Stomach (tissue), 8 donors: ENCODE measurements at regions not wholly inside any gene's neighbourhood (a gene's known extent, or its start where the extent isn't known, plus 50 kb on each side); places are given as distances from the start of the nearest gene placed in this dataset.
A peak's percentile ranks its signal among the peaks of the same experiment; 100 is the strongest.

Experiments used
- DNase-seq, 2 donors: peaks; one replicate each; pipeline versions ENCODE4 v3.0.0 to v3.0.0-alpha.2; 2013 to 2019
- H3K27ac ChIP-seq, 5 donors: fragments of 200-600 bp in 4 of 5; sonication (generic) in 4 of 5; one replicate each; pipeline ENCODE4 v1.5.1; 2013 to 2019; ENCODE audit warnings: mild to moderate bottlenecking in 1 of 5, moderate library complexity in 1 of 5
- H3K27me3 ChIP-seq, 3 donors: fragments of 200-600 bp; sonication (generic); one replicate each; pipeline ENCODE4 v1.5.1; 2017 to 2019; ENCODE audit warnings: mixed run types in 1 of 3
- H3K36me3 ChIP-seq, 4 donors: fragments of 200-600 bp; sonication (generic); 1 replicate in 3 of 4; 2 replicates in 1 of 4; pipeline ENCODE4 v1.5.1; 2016 to 2019
- H3K4me1 ChIP-seq, 4 donors: fragments of 200-600 bp; sonication (generic); one replicate each; pipeline ENCODE4 v1.5.1; 2016 to 2019
- H3K4me3 ChIP-seq, 4 donors: fragments of 200-600 bp; sonication (generic) in 3 of 4; one replicate each; pipeline ENCODE4 v1.5.1; 2016 to 2019; ENCODE audit warnings: mild to moderate bottlenecking in 1 of 4
- H3K9me3 ChIP-seq, 4 donors: fragments of 200-600 bp; sonication (generic); one replicate each; pipeline ENCODE4 v1.5.1; 2016 to 2019
- EP300 ChIP-seq: sonication (generic); formaldehyde crosslinking; IDR thresholded peaks from one replicate; pipeline ENCODE4 v1.6.1; 2017; ENCODE audit warnings: antibody characterized with exemption
- POLR2A ChIP-seq, 4 donors: fragments of 450-650 bp; IDR thresholded peaks; one replicate each; pipeline ENCODE4 v1.6.1; 2016; ENCODE audit warnings: antibody characterized with exemption in 4 of 4, control low read depth in 2 of 4, mild to moderate bottlenecking in 1 of 4, moderate library complexity in 1 of 4
- POLR2AphosphoS5 ChIP-seq, 3 donors: sonication (generic); formaldehyde crosslinking; IDR thresholded peaks; one replicate each; pipeline ENCODE4 v1.6.1; 2016; ENCODE audit warnings: antibody characterized with exemption in 3 of 3
- WGBS, 5 donors: extraction: QIAGEN DNeasy Blood & Tissue Kit in 3 of 5; methylation state at CpG; one replicate each; pipeline versions ENCODE4 v1.1.5 to v1.1.7; 2013 to 2018; 5-methylcytosine and 5-hydroxymethylcytosine counted together
- intact Hi-C: fragments of 100-400 bp; cut with DNase I; formaldehyde crosslinking; loops from one replicate; pipeline ENCODE4 v1.15.1; 2023; ENCODE audit warnings: low total_unique reads
- TF ChIP-seq, protein P1 (sequence below), 7 experiments: fragments of 450-650 bp in 4 of 7; fragments of 200-600 bp in 3 of 7; sonication (generic) in 3 of 7; IDR thresholded peaks; one replicate each; pipeline ENCODE4 v1.5.1; 2016 to 2019; ENCODE audit warnings: antibody characterized with exemption in 7 of 7, control low read depth in 2 of 7, mild to moderate bottlenecking in 1 of 7
- donor health status: healthy with polysubstance abuse.
- donor health status: Bipolar disorder and iron deficiency.
- donor health status: healthy.

DNA sequence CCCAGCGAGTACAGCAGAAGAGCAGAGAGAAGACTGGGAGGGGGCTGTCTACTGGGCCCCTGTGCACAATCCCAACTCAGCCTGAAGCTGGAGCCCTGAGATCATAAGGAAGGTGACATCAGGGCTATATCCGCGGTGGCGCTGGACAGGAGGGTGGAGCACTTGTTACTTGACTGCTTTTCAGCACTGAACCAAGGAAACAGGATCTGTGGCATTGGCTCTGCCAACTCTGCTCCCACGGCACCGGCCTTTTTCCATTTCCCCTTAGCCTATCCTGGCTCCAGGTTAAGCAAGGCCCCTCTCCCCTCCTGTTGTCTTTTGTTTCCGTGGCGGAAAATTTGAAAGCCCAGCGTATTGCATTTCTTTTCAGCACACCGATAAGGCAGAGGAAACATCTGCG, 125.0 kb upstream of the IRX3 start:
- TF ChIP-seq POLR2AphosphoS5 (IDR thresholded peaks at IDR 0.05) = no peak
- no peak for TF ChIP-seq EP300
- TF ChIP-seq, protein P1, sequence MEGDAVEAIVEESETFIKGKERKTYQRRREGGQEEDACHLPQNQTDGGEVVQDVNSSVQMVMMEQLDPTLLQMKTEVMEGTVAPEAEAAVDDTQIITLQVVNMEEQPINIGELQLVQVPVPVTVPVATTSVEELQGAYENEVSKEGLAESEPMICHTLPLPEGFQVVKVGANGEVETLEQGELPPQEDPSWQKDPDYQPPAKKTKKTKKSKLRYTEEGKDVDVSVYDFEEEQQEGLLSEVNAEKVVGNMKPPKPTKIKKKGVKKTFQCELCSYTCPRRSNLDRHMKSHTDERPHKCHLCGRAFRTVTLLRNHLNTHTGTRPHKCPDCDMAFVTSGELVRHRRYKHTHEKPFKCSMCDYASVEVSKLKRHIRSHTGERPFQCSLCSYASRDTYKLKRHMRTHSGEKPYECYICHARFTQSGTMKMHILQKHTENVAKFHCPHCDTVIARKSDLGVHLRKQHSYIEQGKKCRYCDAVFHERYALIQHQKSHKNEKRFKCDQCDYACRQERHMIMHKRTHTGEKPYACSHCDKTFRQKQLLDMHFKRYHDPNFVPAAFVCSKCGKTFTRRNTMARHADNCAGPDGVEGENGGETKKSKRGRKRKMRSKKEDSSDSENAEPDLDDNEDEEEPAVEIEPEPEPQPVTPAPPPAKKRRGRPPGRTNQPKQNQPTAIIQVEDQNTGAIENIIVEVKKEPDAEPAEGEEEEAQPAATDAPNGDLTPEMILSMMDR (IDR thresholded peaks at IDR 0.05) = no peak
- TF ChIP-seq POLR2A (IDR thresholded peaks at IDR 0.05) = no peak
- 11 to 32% (median 28%) methylated on average over 11 of the region's 11 CpGs for WGBS, 5 donors
- peaks cover 0 to 34% (median 0%) of the 10 kb centered on the region in 3 donors for H3K27me3 ChIP-seq
- peaks cover 0 to 23% (median 8%) of the 10 kb centered on the region in 4 donors for H3K4me1 ChIP-seq
- H3K36me3 ChIP-seq = no peaks in the 10 kb centered on the region
- no peak overlapping the region for H3K27ac ChIP-seq
- H3K9me3 ChIP-seq = no peaks in the 10 kb centered on the region
- peak; percentile 52 to 56 for DNase-seq
- no peak overlapping the region for H3K4me3 ChIP-seq
- intact Hi-C loops = no loop called here

DNA sequence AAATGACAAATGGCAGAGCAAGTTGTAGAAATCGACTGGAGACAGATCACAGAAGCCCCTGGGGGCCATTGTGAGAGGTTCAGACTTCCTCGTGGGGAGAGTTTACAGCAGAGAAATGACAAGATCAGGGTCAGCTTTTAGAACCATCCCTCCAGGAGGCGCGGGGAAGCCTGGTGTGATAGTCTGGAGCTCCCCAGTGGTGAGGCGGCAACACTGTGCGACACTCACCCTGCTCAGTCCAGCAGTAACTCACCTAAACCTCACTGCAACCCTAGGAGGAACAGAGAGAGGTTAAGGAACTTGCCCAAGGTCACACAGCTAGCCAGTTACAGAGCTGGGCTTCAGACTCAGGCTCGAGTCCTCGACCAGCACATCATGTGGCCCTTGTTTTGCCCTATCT, 123.4 kb upstream of the IRX3 start:
- no peak for TF ChIP-seq POLR2A (IDR thresholded peaks at IDR 0.05)
- TF ChIP-seq POLR2AphosphoS5 (IDR thresholded peaks at IDR 0.05) = no peak
- TF ChIP-seq, protein P1 (IDR thresholded peaks at IDR 0.05) = no peak
- TF ChIP-seq EP300 = no peak
- intact Hi-C loops = no loop called here
- H3K4me1 ChIP-seq = peaks cover 0 to 23% (median 8%) of the 10 kb centered on the region in 4 donors
- no peak overlapping the region for H3K4me3 ChIP-seq
- DNase-seq = no peak
- H3K36me3 ChIP-seq = no peaks in the 10 kb centered on the region
- no peak overlapping the region for H3K27ac ChIP-seq
- H3K27me3 ChIP-seq = peaks cover 0 to 34% (median 0%) of the 10 kb centered on the region in 3 donors
- WGBS, 5 donors = 82 to 92% (median 84%) methylated on average over 7 to 8 of the region's 8 CpGs
- H3K9me3 ChIP-seq = no peaks in the 10 kb centered on the region

DNA sequence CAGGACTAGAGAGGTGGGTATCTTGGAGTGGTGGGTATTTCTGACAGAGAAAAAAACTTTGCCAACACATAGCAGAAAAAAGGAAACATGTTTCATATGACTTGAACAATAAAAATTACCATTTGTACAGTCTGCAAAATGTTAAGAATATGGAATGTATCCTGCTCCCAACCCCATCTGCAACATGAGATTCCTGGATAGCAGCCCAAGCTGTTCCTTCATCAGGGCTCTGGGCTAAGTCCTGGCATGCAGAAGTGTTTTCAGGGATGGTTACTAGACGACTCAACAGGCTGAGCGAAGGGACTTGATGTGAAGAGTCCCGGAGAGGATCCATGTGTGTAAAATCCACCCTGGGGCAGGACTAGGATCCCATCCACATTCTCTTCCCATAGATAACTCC, 121.0 kb upstream of the IRX3 start:
- 71 to 86% (median 78%) methylated on average over 3 of the region's 3 CpGs for WGBS, 5 donors
- intact Hi-C loops = no loop called here
- peaks cover 0 to 23% (median 0%) of the 10 kb centered on the region in 3 donors for H3K27me3 ChIP-seq
- H3K36me3 ChIP-seq = no peaks in the 10 kb centered on the region
- TF ChIP-seq EP300 (no peak), POLR2AphosphoS5 (IDR thresholded peaks at IDR 0.05) (no peak), POLR2A (IDR thresholded peaks at IDR 0.05) (no peak)
- TF ChIP-seq, protein P1 (IDR thresholded peaks at IDR 0.05) = no peak
- no peaks in the 10 kb centered on the region for H3K9me3 ChIP-seq
- DNase-seq = peak in 1 of 2 donors; percentile 41
- H3K27ac ChIP-seq = no peak overlapping the region
- H3K4me1 ChIP-seq = peaks cover 0 to 16% (median 6%) of the 10 kb centered on the region in 4 donors
- H3K4me3 ChIP-seq = no peak overlapping the region

DNA sequence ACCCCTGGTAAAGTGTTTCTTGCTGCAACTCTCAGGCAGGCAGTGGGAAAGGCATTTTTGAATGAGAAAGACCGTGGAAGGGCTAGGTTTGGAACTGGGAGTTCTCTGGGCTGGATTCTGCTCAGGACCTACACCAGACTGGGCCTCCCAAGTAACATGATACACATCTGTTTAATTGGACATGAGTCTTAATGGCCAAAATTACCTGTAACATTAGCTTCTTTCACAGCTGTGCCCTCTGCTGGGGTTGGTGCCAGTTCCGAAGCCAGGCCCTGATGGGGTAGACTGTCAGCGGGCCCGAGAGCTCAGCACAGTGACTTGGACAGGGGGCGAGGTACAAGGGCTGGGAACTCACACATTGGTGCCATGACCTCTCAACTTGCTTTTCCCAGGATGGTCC, 118.9 kb upstream of the IRX3 start:
- no peak for DNase-seq
- Histone ChIP-seq H3K36me3 (no peaks in the 10 kb centered on the region), H3K4me3 (no peak overlapping the region), H3K9me3 (no peaks in the 10 kb centered on the region), H3K4me1 (no peaks in the 10 kb centered on the region), H3K27ac (no peak overlapping the region), H3K27me3 (peaks cover 0 to 6% (median 0%) of the 10 kb centered on the region in 3 donors)
- intact Hi-C loops = no loop called here
- no peak for TF ChIP-seq POLR2AphosphoS5 (IDR thresholded peaks at IDR 0.05)
- TF ChIP-seq POLR2A (IDR thresholded peaks at IDR 0.05) = no peak
- TF ChIP-seq, protein P1 (IDR thresholded peaks at IDR 0.05) = no peak
- TF ChIP-seq EP300 = no peak
- 91 to 95% (median 93%) methylated on average over 5 of the region's 5 CpGs for WGBS, 5 donors
